ENCODE measurements at regions not wholly inside any gene's neighbourhood (a gene's known extent, or its start where the extent isn't known, plus 50 kb on each side); places are given as distances from the start of the nearest gene placed in this dataset.

DNA sequence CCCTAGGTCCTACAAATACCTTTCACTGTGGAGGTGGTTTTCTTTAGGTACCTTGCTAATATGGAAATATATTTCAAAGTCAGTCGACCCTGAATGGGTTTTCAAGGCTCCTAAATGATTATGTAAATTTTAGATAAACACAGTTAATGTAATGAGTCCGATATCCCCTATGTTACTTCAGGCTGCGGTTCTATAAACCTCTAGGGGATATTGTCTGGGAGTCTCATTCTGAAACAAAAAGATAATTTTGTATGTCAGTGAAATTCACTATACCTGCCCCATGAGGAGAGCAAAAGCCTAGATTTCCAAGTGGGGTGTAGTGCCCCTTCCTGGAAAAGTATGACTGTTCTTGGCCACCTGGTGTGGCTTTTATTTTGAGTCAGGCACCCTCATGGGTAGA lies 377.3 kb downstream of the ICE1 start:
- intact Hi-C loops (cut with DNase I), result loop anchor here in 3 of 10 donors (10.0 kb wide), 3 partner anchors 115 to 305 kb away; no protein-coding TSS in a partner anchor
- H3K4me3 ChIP-seq, result no peak overlapping the region
- H3K4me1 ChIP-seq, result peaks cover 0 to 27% (median 6%) of the 10 kb centered on the region in 12 donors
- TF ChIP-seq POLR2A (IDR thresholded peaks at IDR 0.05), result no peak
- TF ChIP-seq, protein P1, sequence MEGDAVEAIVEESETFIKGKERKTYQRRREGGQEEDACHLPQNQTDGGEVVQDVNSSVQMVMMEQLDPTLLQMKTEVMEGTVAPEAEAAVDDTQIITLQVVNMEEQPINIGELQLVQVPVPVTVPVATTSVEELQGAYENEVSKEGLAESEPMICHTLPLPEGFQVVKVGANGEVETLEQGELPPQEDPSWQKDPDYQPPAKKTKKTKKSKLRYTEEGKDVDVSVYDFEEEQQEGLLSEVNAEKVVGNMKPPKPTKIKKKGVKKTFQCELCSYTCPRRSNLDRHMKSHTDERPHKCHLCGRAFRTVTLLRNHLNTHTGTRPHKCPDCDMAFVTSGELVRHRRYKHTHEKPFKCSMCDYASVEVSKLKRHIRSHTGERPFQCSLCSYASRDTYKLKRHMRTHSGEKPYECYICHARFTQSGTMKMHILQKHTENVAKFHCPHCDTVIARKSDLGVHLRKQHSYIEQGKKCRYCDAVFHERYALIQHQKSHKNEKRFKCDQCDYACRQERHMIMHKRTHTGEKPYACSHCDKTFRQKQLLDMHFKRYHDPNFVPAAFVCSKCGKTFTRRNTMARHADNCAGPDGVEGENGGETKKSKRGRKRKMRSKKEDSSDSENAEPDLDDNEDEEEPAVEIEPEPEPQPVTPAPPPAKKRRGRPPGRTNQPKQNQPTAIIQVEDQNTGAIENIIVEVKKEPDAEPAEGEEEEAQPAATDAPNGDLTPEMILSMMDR (IDR thresholded peaks at IDR 0.05), result no peak
- DNase-seq, result no peak
- WGBS, 4 donors, result 71 to 86% (median 83%) methylated on average over 3 of the region's 3 CpGs
- H3K36me3 ChIP-seq, result no peaks in the 10 kb centered on the region
- H3K27ac ChIP-seq, result no peak overlapping the region
- H3K9me3 ChIP-seq, result no peaks in the 10 kb centered on the region
- H3K27me3 ChIP-seq, result no peaks in the 10 kb centered on the region
- no peak for ATAC-seq

DNA sequence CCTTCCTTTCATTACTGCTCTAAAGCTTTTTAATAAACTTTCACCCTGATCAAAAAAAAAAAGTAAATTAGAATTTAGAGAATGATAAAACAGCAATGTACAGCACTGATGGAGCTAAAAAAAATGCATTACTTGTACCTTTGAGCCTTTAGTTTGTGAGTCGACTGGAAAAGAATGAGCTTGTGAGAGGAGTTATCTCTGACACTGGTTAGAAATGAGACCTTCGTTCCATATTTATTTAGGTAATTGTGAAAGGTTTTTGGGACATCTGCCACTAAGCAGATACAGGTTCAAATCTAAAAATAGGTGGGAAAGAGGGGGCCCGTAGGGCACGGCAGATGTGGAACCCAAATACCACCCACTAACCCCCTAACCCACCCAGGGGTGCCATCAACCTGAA lies 376.8 kb downstream of the ICE1 start:
- 45 to 67% (median 54%) methylated on average over 4 of the region's 4 CpGs for whole genome bisulfite sequencing, 4 donors
- Histone ChIP-seq H3K27ac (no peak overlapping the region), H3K4me1 (peaks cover 0 to 30% (median 6%) of the 10 kb centered on the region in 12 donors), H3K27me3 (no peaks in the 10 kb centered on the region), H3K9me3 (no peaks in the 10 kb centered on the region), H3K4me3 (no peak overlapping the region), H3K36me3 (no peaks in the 10 kb centered on the region)
- intact Hi-C loops (cut with DNase I), result loop anchor here in 3 of 10 donors (10.0 kb wide), 3 partner anchors 114 to 304 kb away; no protein-coding TSS in a partner anchor
- no peak for ATAC-seq
- no peak for DNase-seq
- no peak for TF ChIP-seq POLR2A (IDR thresholded peaks at IDR 0.05)
- TF ChIP-seq, protein P1 (IDR thresholded peaks at IDR 0.05), result no peak

DNA sequence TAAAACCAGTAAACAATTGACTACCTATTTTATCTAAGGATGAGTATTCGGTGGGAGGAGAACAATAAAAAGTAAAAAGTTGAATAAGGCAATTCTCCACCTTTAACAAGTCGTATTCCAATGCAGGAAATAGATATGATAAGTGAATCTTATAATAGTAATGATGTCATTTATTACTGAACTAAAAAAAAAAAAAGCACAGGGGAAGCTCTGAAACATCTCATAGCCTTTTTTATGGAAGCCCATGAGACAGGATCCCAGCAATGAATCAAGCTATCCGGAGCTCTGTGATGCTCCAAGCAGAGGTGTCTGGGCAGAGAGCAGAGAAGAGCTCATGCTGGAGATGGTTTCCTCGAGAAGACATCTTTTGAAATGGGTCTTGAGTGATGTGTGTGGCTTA lies 376.0 kb downstream of the ICE1 start:
- H3K4me3 ChIP-seq, result no peak overlapping the region
- no peaks in the 10 kb centered on the region for H3K9me3 ChIP-seq
- intact Hi-C loops (cut with DNase I), result loop anchor here in 3 of 10 donors (10.0 kb wide), 3 partner anchors 114 to 304 kb away; no protein-coding TSS in a partner anchor
- no peak overlapping the region for H3K27ac ChIP-seq
- peaks cover 0 to 30% (median 6%) of the 10 kb centered on the region in 12 donors for H3K4me1 ChIP-seq
- TF ChIP-seq, protein P1 (IDR thresholded peaks at IDR 0.05), result no peak
- TF ChIP-seq POLR2A (IDR thresholded peaks at IDR 0.05), result no peak
- H3K27me3 ChIP-seq, result no peaks in the 10 kb centered on the region
- no peak for ATAC-seq
- DNase-seq, result no peak
- H3K36me3 ChIP-seq, result no peaks in the 10 kb centered on the region
- WGBS, 4 donors, result 29 to 37% (median 35%) methylated on average over 4 of the region's 4 CpGs

DNA sequence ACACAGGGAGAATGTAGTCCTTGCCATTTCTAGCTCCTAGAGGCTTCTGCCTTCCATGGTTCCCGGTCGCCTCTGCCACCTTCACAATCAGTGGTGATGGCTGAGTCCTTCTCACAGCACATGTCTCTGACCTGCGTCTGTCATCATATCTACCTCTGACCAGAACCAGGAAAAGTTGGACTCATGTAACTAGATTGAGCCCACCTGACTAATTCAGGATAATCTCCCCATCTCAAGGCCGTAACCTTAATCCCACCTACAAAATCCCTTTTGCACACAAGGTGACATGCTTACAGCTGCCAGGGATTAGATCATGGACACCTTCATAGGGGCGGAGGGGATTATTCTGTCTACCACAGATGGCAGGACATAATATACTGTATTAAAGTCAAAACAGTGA lies 375.6 kb downstream of the ICE1 start:
- Histone ChIP-seq H3K27ac (no peak overlapping the region), H3K36me3 (no peaks in the 10 kb centered on the region), H3K4me1 (peaks cover 0 to 30% (median 6%) of the 10 kb centered on the region in 12 donors), H3K27me3 (no peaks in the 10 kb centered on the region), H3K9me3 (no peaks in the 10 kb centered on the region), H3K4me3 (no peak overlapping the region)
- no peak for TF ChIP-seq POLR2A (IDR thresholded peaks at IDR 0.05)
- TF ChIP-seq, protein P1 (IDR thresholded peaks at IDR 0.05), result no peak
- DNase-seq (no peak), ATAC-seq (no peak)
- 84 to 93% (median 88%) methylated on average over 5 of the region's 5 CpGs for WGBS, 4 donors
- intact Hi-C loops (cut with DNase I), result loop anchor here in 3 of 10 donors (10.0 kb wide), 3 partner anchors 113 to 303 kb away; no protein-coding TSS in a partner anchor

All from heart left ventricle (tissue), 16 donors.